KMS-11 (cell line): ENCODE measurements at regions not wholly inside any gene's neighbourhood (a gene's known extent, or its start where the extent isn't known, plus 50 kb on each side); places are given as distances from the start of the nearest gene placed in this dataset.

Source experiments
- H2AFZ ChIP-seq: fragments of 200-600 bp; sonication (generic); 2 replicates; pipeline ENCODE4 v1.6.1; 2016; ENCODE audit warnings: antibody characterized with exemption, mixed run types, low read depth
- H3K27ac ChIP-seq: fragments of 200-600 bp; sonication (generic); 2 replicates; pipeline ENCODE4 v1.6.1; 2016; ENCODE audit warnings: mild to moderate bottlenecking, mixed run types
- H3K27me3 ChIP-seq: fragments of 200-600 bp; sonication (generic); 2 replicates; pipeline ENCODE4 v1.6.1; 2017; ENCODE audit warnings: mild to moderate bottlenecking, low read depth, mixed run types, moderate library complexity; ENCODE audit not compliant: insufficient read depth
- H3K36me3 ChIP-seq: fragments of 200-600 bp; sonication (generic); 2 replicates; pipeline ENCODE4 v1.6.1; 2017; ENCODE audit warnings: mild to moderate bottlenecking, mixed run types; ENCODE audit not compliant: insufficient read depth
- H3K4me1 ChIP-seq: fragments of 200-600 bp; sonication (generic); 2 replicates; pipeline ENCODE4 v1.6.1; 2016; ENCODE audit warnings: mild to moderate bottlenecking, low read depth, mixed run types; ENCODE audit not compliant: poor library complexity, severe bottlenecking
- H3K4me2 ChIP-seq: fragments of 200-600 bp; sonication (generic); 2 replicates; pipeline ENCODE4 v1.7.0; 2016; ENCODE audit warnings: mild to moderate bottlenecking, mixed run types
- H3K4me3 ChIP-seq: fragments of 200-600 bp; sonication (generic); IDR thresholded peaks from 2 replicates; pipeline ENCODE4 v1.6.1; 2017; ENCODE audit warnings: low read depth, low read length, mixed read lengths; ENCODE audit not compliant: insufficient read depth
- H3K79me2 ChIP-seq: fragments of 200-600 bp; sonication (generic); 2 replicates; pipeline ENCODE4 v1.6.1; 2016; ENCODE audit warnings: low read depth, mixed run types; ENCODE audit not compliant: insufficient read depth
- H3K9ac ChIP-seq: fragments of 200-600 bp; sonication (generic); 2 replicates; pipeline ENCODE4 v1.6.1; 2016; ENCODE audit warnings: mild to moderate bottlenecking, mixed run types
- H4K20me1 ChIP-seq: fragments of 200-600 bp; sonication (generic); 2 replicates; pipeline ENCODE4 v1.6.1; 2016; ENCODE audit warnings: mild to moderate bottlenecking, mixed run types; ENCODE audit not compliant: insufficient read depth
- TF ChIP-seq, protein P1 (sequence below): fragments of 200-600 bp; sonication (generic); conservative IDR thresholded peaks from 2 replicates; pipeline ENCODE4 v1.6.1; 2017; ENCODE audit warnings: low read depth, mild to moderate bottlenecking, antibody characterized with exemption, low read length, moderate library complexity, mixed read lengths

DNA sequence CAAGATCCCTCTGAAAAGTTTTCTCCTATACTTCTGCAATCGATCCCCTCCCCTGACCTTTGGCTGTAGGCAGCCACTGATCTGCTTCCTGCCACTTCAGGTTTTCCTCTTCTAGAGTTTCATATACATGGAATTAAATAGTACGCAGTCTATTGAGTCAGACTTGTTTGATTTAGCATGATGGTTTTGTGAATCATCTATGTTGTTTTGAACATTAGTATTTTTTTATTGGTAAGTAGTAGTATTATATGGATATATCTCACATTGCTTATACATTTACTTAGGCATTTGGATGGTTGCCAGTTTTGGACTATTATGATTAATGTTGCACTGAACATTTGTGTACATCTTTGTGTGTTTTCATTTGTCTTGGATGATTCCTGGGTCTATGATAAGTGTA lies 518.0 kb downstream of the CD109 start:
- H4K20me1 ChIP-seq, result no peaks in the 10 kb centered on the region
- no peak overlapping the region for H3K27ac ChIP-seq
- H3K79me2 ChIP-seq, result no peaks in the 10 kb centered on the region
- no peaks in the 10 kb centered on the region for H3K27me3 ChIP-seq
- no peak overlapping the region for H3K4me3 ChIP-seq
- no peaks in the 10 kb centered on the region for H3K36me3 ChIP-seq
- TF ChIP-seq, protein P1, sequence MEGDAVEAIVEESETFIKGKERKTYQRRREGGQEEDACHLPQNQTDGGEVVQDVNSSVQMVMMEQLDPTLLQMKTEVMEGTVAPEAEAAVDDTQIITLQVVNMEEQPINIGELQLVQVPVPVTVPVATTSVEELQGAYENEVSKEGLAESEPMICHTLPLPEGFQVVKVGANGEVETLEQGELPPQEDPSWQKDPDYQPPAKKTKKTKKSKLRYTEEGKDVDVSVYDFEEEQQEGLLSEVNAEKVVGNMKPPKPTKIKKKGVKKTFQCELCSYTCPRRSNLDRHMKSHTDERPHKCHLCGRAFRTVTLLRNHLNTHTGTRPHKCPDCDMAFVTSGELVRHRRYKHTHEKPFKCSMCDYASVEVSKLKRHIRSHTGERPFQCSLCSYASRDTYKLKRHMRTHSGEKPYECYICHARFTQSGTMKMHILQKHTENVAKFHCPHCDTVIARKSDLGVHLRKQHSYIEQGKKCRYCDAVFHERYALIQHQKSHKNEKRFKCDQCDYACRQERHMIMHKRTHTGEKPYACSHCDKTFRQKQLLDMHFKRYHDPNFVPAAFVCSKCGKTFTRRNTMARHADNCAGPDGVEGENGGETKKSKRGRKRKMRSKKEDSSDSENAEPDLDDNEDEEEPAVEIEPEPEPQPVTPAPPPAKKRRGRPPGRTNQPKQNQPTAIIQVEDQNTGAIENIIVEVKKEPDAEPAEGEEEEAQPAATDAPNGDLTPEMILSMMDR, result no peak
- no peaks in the 10 kb centered on the region for H3K4me1 ChIP-seq
- no peak overlapping the region for H3K4me2 ChIP-seq
- H2AFZ ChIP-seq, result no peak overlapping the region
- no peak overlapping the region for H3K9ac ChIP-seq

DNA sequence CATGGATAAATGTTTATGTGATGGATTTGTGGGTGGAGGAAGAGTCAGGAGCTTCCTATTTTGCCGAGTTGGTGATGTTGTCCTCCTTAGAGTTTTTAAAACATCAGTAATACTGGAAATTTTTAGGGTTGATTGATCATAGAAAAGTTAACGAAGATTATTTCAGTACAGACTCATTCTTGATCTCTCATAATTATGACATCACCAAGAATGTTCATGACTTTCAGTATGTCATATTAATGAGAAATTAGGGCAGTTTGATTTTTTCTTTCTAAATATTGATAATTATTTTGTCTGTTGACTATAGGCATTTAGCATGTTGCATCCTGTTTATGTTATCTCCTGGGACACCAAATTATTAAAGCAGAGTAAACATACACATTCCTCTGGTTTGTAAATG lies 512.2 kb downstream of the CD109 start:
- Histone ChIP-seq H2AFZ (no peak overlapping the region), H3K9ac (no peak overlapping the region), H3K4me3 (no peak overlapping the region), H3K27me3 (no peaks in the 10 kb centered on the region), H3K4me1 (no peaks in the 10 kb centered on the region), H3K79me2 (no peaks in the 10 kb centered on the region), H3K27ac (no peak overlapping the region), H4K20me1 (no peaks in the 10 kb centered on the region), H3K36me3 (no peaks in the 10 kb centered on the region), H3K4me2 (no peak overlapping the region)
- TF ChIP-seq, protein P1, result no peak

DNA sequence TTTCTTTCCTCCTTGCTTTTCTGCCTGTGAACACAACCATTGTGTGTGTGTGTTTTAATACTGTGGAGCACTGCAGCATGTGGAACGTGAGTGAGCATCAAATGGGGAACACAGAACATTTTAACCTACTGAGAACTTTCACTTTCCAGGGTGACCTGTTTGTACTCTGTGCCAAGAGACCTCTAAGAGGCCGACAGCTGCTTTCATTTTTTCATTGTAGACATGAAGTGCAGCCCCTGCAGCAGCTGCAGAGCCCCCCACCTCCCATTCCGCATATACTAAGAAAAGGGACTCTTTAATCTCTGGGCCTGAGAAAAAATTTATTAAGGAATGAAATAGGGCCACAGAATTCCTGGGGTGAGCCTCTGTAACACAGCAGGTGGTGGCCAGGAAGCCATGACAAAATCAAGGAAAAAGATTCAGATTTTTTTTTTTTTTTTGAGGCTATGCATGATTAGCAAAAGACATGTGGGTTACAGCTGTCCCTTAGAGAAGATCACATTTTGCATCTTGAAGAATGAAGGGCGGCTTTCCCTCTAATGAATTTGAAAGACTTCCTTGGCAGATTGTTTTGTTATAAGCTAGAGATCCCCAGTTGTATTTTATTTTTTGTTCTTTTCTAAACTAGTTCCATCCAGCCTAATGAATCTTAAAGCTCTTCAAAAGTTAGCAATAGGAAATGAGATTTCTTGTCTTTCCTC lies 503.4 kb downstream of the CD109 start:
- H3K36me3 ChIP-seq, result no peaks in the 10 kb centered on the region
- H3K4me1 ChIP-seq, result no peaks in the 10 kb centered on the region
- H3K9ac ChIP-seq, result no peak overlapping the region
- no peaks in the 10 kb centered on the region for H3K27me3 ChIP-seq
- H3K79me2 ChIP-seq, result no peaks in the 10 kb centered on the region
- H3K4me2 ChIP-seq, result no peak overlapping the region
- H3K4me3 ChIP-seq, result no peak overlapping the region
- no peaks in the 10 kb centered on the region for H4K20me1 ChIP-seq
- no peak overlapping the region for H2AFZ ChIP-seq
- H3K27ac ChIP-seq, result no peak overlapping the region
- TF ChIP-seq, protein P1, result no peak

DNA sequence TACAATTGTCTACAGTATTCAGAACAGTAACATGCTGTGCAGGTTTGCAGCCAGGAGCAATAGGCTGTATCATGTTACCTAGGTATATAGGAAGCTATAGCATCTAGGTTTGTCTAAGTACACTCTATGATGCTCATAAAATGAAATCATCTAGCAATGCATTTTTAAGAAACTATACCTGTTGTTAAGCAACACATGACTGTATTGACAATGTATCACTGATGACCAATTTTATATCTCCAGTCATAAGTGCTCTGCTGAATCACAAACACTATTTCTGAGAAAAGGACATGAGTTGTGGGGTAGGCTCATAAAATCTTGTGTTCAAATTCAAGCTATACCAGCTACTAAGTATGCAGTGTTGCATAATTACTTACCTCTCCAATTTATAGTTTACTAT lies 501.3 kb downstream of the CD109 start:
- H3K4me2 ChIP-seq, result no peak overlapping the region
- H3K27me3 ChIP-seq, result no peaks in the 10 kb centered on the region
- no peak overlapping the region for H3K27ac ChIP-seq
- no peaks in the 10 kb centered on the region for H3K36me3 ChIP-seq
- no peaks in the 10 kb centered on the region for H3K79me2 ChIP-seq
- no peaks in the 10 kb centered on the region for H3K4me1 ChIP-seq
- H3K9ac ChIP-seq, result no peak overlapping the region
- no peak overlapping the region for H2AFZ ChIP-seq
- TF ChIP-seq, protein P1, result no peak
- no peaks in the 10 kb centered on the region for H4K20me1 ChIP-seq
- no peak overlapping the region for H3K4me3 ChIP-seq
